ENCODE measurements at regions not wholly inside any gene's neighbourhood (a gene's known extent, or its start where the extent isn't known, plus 50 kb on each side); places are given as distances from the start of the nearest gene placed in this dataset.

DNA sequence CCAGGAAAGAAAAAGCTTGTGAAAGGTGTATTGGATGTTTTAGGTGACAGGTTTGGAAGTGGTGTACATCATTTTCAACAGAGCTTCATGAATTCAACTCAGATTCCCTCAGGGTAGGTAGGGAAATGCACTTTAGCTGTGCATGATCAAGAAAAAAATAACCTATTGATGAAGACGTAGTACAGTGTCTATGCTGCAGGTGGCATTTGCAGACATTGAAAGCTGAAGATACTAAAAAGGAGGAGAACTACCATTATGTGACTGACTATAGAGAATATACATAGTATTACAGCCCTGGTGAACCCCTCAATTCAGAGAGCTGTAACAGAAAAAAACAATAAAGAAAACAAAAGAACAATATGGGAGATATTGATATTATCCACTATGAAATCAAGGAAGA, 2344.7 kb upstream of the ACO1 start:
- Histone ChIP-seq H3K9ac (no peak overlapping the region), H3K27ac (no peak overlapping the region), H3K4me2 (no peak overlapping the region), H3K36me3 (no peaks in the 10 kb centered on the region), H3K4me3 (no peak overlapping the region), H4K20me1 (ENCODE audit: low read depth) (no peaks in the 10 kb centered on the region), H3K9me3 (ENCODE audit: low read depth) (no peaks in the 10 kb centered on the region), H3K79me2 (ENCODE audit: low read depth) (no peaks in the 10 kb centered on the region), H3K4me1 (no peaks in the 10 kb centered on the region), H3F3A (ENCODE audit: low read depth) (no peaks in the 10 kb centered on the region), H3K27me3 (no peaks in the 10 kb centered on the region), H2AFZ (replicated peaks) (no peak overlapping the region)
- Mint-ChIP-seq H3K9me3 (no peaks in the 10 kb centered on the region), H3K36me3 (no peaks in the 10 kb centered on the region), H3K4me3 (no peak overlapping the region), H3K4me1 (no peaks in the 10 kb centered on the region), H3K27ac (no peak overlapping the region), H3K27me3 (ENCODE audit: insufficient read depth, low read depth) (no peaks in the 10 kb centered on the region)
- no peak for DNase-seq (ENCODE audit: low spot score)
- TF ChIP-seq EZH2 (IDR thresholded peaks at IDR 0.05) = no peak
- TF ChIP-seq, protein P1, sequence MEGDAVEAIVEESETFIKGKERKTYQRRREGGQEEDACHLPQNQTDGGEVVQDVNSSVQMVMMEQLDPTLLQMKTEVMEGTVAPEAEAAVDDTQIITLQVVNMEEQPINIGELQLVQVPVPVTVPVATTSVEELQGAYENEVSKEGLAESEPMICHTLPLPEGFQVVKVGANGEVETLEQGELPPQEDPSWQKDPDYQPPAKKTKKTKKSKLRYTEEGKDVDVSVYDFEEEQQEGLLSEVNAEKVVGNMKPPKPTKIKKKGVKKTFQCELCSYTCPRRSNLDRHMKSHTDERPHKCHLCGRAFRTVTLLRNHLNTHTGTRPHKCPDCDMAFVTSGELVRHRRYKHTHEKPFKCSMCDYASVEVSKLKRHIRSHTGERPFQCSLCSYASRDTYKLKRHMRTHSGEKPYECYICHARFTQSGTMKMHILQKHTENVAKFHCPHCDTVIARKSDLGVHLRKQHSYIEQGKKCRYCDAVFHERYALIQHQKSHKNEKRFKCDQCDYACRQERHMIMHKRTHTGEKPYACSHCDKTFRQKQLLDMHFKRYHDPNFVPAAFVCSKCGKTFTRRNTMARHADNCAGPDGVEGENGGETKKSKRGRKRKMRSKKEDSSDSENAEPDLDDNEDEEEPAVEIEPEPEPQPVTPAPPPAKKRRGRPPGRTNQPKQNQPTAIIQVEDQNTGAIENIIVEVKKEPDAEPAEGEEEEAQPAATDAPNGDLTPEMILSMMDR (IDR thresholded peaks at IDR 0.05) = peak; percentile 30

DNA sequence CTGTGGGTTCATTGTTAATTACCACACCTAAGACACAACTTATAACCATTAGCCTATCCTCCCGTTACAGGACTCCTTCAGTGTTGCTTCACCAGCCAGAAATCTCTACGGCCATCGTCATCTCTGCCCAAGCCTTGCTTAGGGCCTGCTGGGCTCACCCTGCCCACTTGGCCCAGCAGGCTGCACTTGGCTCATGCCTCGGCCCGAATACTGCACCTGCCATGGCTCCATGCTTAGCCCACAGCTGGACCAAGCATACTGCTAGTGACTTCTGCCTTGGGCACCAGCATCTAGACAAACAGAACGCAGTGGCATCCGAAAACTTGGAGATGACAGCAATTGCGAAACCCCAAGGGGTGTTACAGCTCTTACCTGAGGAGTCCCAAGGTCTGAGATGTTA, 2336.0 kb upstream of the ACO1 start:
- Histone ChIP-seq H3K4me3 (no peak overlapping the region), H3K9me3 (ENCODE audit: low read depth) (no peaks in the 10 kb centered on the region), H3K4me1 (no peaks in the 10 kb centered on the region), H3K27ac (no peak overlapping the region), H3K79me2 (ENCODE audit: low read depth) (no peaks in the 10 kb centered on the region), H3F3A (ENCODE audit: low read depth) (no peaks in the 10 kb centered on the region), H4K20me1 (ENCODE audit: low read depth) (no peaks in the 10 kb centered on the region), H3K9ac (no peak overlapping the region), H3K36me3 (no peaks in the 10 kb centered on the region), H3K4me2 (no peak overlapping the region), H2AFZ (replicated peaks) (no peak overlapping the region), H3K27me3 (no peaks in the 10 kb centered on the region)
- H3K27me3 Mint-ChIP-seq (ENCODE audit: insufficient read depth, low read depth) = no peaks in the 10 kb centered on the region
- no peak overlapping the region for H3K27ac Mint-ChIP-seq
- no peaks in the 10 kb centered on the region for H3K9me3 Mint-ChIP-seq
- no peak for DNase-seq (ENCODE audit: low spot score)
- no peak overlapping the region for H3K4me3 Mint-ChIP-seq
- H3K4me1 Mint-ChIP-seq = no peaks in the 10 kb centered on the region
- TF ChIP-seq, protein P1 (IDR thresholded peaks at IDR 0.05) = no peak
- no peak for TF ChIP-seq EZH2phosphoT487 (IDR thresholded peaks at IDR 0.05)
- no peak for TF ChIP-seq EZH2 (IDR thresholded peaks at IDR 0.05)
- H3K36me3 Mint-ChIP-seq = no peaks in the 10 kb centered on the region

DNA sequence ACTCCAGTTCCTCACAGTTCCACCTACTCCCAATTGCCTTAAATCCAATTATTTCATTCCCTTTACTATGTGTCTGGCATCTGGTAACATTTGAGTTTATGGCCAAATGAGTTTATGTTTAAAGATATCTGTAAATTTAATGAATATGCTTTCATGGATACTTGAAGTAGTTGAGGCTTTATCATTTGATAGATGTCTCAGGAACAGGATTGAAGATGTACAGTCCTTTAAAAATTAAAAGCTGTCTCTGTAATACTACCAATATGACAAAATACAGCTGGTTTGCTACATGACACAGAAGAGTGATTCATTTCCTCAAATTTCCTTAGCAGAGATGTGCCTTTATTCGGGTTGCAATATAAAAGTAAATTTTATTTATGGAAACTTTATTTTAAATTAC, 2326.0 kb upstream of the ACO1 start:
- Mint-ChIP-seq H3K27ac (no peak overlapping the region), H3K27me3 (ENCODE audit: insufficient read depth, low read depth) (no peaks in the 10 kb centered on the region), H3K4me1 (no peaks in the 10 kb centered on the region), H3K4me3 (no peak overlapping the region), H3K36me3 (no peaks in the 10 kb centered on the region), H3K9me3 (no peaks in the 10 kb centered on the region)
- Histone ChIP-seq H3K27me3 (no peaks in the 10 kb centered on the region), H3K36me3 (no peaks in the 10 kb centered on the region), H3K4me1 (no peaks in the 10 kb centered on the region), H3F3A (ENCODE audit: low read depth) (no peaks in the 10 kb centered on the region), H3K4me2 (no peak overlapping the region), H3K27ac (no peak overlapping the region), H3K9ac (no peak overlapping the region), H3K9me3 (ENCODE audit: low read depth) (no peaks in the 10 kb centered on the region), H3K79me2 (ENCODE audit: low read depth) (no peaks in the 10 kb centered on the region), H4K20me1 (ENCODE audit: low read depth) (no peaks in the 10 kb centered on the region), H3K4me3 (no peak overlapping the region), H2AFZ (replicated peaks) (no peak overlapping the region)
- TF ChIP-seq EZH2phosphoT487 (IDR thresholded peaks at IDR 0.05) (no peak), EZH2 (IDR thresholded peaks at IDR 0.05) (no peak)
- TF ChIP-seq, protein P1 (IDR thresholded peaks at IDR 0.05) = no peak
- no peak for DNase-seq (ENCODE audit: low spot score)

DNA sequence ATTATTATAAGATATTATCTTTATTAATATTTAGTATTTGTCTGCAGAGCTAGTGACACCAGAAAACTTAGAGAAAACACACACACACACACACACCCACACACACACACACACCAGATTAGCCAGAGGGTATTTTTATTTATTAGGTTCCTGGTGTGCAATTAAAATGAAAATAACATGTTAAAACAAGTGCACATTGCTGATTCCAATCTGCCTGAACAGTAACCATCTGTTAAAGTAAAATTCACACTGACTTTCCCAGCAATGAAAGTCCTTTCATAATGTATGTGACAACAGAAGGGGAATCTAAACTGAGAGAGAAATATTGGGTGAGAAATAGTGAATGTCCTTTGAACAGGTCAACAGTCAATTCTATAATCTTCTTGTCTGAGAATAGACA, 2323.5 kb upstream of the ACO1 start:
- Histone ChIP-seq H3K79me2 (ENCODE audit: low read depth) (no peaks in the 10 kb centered on the region), H3K9me3 (ENCODE audit: low read depth) (no peaks in the 10 kb centered on the region), H3K9ac (no peak overlapping the region), H3K4me1 (no peaks in the 10 kb centered on the region), H3K27me3 (no peaks in the 10 kb centered on the region), H3K36me3 (no peaks in the 10 kb centered on the region), H2AFZ (replicated peaks) (no peak overlapping the region), H4K20me1 (ENCODE audit: low read depth) (no peaks in the 10 kb centered on the region), H3F3A (ENCODE audit: low read depth) (no peaks in the 10 kb centered on the region), H3K4me3 (no peak overlapping the region), H3K27ac (no peak overlapping the region), H3K4me2 (no peak overlapping the region)
- Mint-ChIP-seq H3K4me3 (no peak overlapping the region), H3K27ac (no peak overlapping the region), H3K4me1 (no peaks in the 10 kb centered on the region), H3K27me3 (ENCODE audit: insufficient read depth, low read depth) (no peaks in the 10 kb centered on the region), H3K9me3 (no peaks in the 10 kb centered on the region), H3K36me3 (no peaks in the 10 kb centered on the region)
- TF ChIP-seq EZH2phosphoT487 (IDR thresholded peaks at IDR 0.05) (no peak), EZH2 (IDR thresholded peaks at IDR 0.05) (no peak)
- TF ChIP-seq, protein P1 (IDR thresholded peaks at IDR 0.05) = no peak
- no peak for DNase-seq (ENCODE audit: low spot score)

All from neural progenitor cell (in vitro differentiated cells).